A549 (cell line): ENCODE measurements at regions not wholly inside any gene's neighbourhood (a gene's known extent, or its start where the extent isn't known, plus 50 kb on each side); places are given as distances from the start of the nearest gene placed in this dataset.

ENCODE experiments used
- ATAC-seq, 2 experiments: fragments of 200-7000 bp in 1 of 2; fragments of >200 bp in 1 of 2; cut with Nextera tagmentation in 1 of 2; cut with Tn5 transposase in 1 of 2; 3 replicates each; pipeline versions ENCODE4 v1.8.0 to v1.9.1; 2018 to 2020; ENCODE audit warnings: mild to moderate bottlenecking in 1 of 2, moderate library complexity in 1 of 2
- CTCF ChIA-PET: fragments of 300-600 bp; sonication (Branson Sonifier 250); formaldehyde crosslinking; extraction: SDS; loops from one replicate; lab custom pipeline; 2021; ENCODE audit warnings: antibody characterized with exemption, inconsistent platforms; lab: Yijun Ruan, JAX
- POLR2A ChIA-PET: fragments of 350-600 bp; formaldehyde crosslinking; extraction: SDS; loops from one replicate; lab custom pipeline; 2021; ENCODE audit warnings: antibody characterized with exemption, inconsistent platforms; lab: Yijun Ruan, JAX
- DNase-seq, 2 experiments: peaks; one replicate each; pipeline versions ENCODE4 v3.0.0 to v3.0.0-alpha.2; 2011 to 2016; ENCODE audit warnings: low read depth in 1 of 2, low spot score in 1 of 2
- FAIRE-seq: peaks from 2 replicates; lab custom pipeline; 2011; peaks lifted over from hg19 to GRCh38; lab: Jason Lieb, UNC
- H3K27ac ChIP-seq, 2 experiments: fragments of >200 bp; sonication (Bioruptor Twin); formaldehyde crosslinking; 3 replicates each; pipeline ENCODE4 v1.5.1; 2016 to 2017
- H3K4me1 ChIP-seq: fragments of >200 bp; sonication (Bioruptor Twin); formaldehyde crosslinking; 3 replicates; pipeline ENCODE4 v1.6.1; 2016
- H3K4me2 ChIP-seq: fragments of >200 bp; sonication (Bioruptor Twin); formaldehyde crosslinking; 3 replicates; pipeline ENCODE4 v1.6.1; 2016
- H3K4me3 ChIP-seq: fragments of >200 bp; sonication (Bioruptor Twin); formaldehyde crosslinking; 3 replicates; pipeline ENCODE4 v1.5.1; 2016
- H3K9me3 ChIP-seq: fragments of >200 bp; sonication (Bioruptor Twin); formaldehyde crosslinking; 3 replicates; pipeline ENCODE4 v1.6.1; 2016
- CBX8 ChIP-seq: fragments of 200-600 bp; sonication (generic); IDR thresholded peaks from 2 replicates; pipeline ENCODE4 v1.6.1; 2016
- CEBPB ChIP-seq, 2 experiments: fragments of >200 bp in 1 of 2; sonication (Bioruptor Twin) in 1 of 2; formaldehyde crosslinking in 1 of 2; IDR thresholded peaks; 2 replicates each; pipeline ENCODE4 v1.6.1; 2012 to 2016
- CHD2 ChIP-seq: fragments of 150-350 bp; IDR thresholded peaks from 2 replicates; pipeline ENCODE4 v1.6.1; 2014; ENCODE audit warnings: low read length; ENCODE audit not compliant: partially characterized antibody
- CHD4 ChIP-seq: fragments of 200-600 bp; sonication (generic); IDR thresholded peaks from 2 replicates; pipeline ENCODE4 v1.6.1; 2016; ENCODE audit warnings: antibody characterized with exemption, mild to moderate bottlenecking, borderline replicate concordance
- EHMT2 ChIP-seq: fragments of 200-600 bp; sonication (generic); IDR thresholded peaks from 2 replicates; pipeline ENCODE4 v1.6.1; 2016; ENCODE audit warnings: antibody characterized with exemption, low read depth, mild to moderate bottlenecking, moderate library complexity
- EP300 ChIP-seq, 2 experiments: fragments of >200 bp; sonication (Bioruptor Twin); formaldehyde crosslinking; IDR thresholded peaks; 2 replicates in 1 of 2; 3 replicates in 1 of 2; pipeline ENCODE4 v1.6.1; 2016 to 2017
- ESRRA ChIP-seq: fragments of 150-350 bp; IDR thresholded peaks from 2 replicates; pipeline ENCODE4 v1.6.1; 2014; ENCODE audit warnings: mild to moderate bottlenecking, low read length, borderline replicate concordance
- GATA3 ChIP-seq: IDR thresholded peaks from 2 replicates; pipeline ENCODE4 v1.6.1; 2012; ENCODE audit warnings: borderline replicate concordance
- HOXB5 ChIP-seq: fragments of 250-450 bp; sonication (Bioruptor Pico); IDR thresholded peaks from 2 replicates; pipeline ENCODE4 v1.5.0; 2020; ENCODE audit warnings: mild to moderate bottlenecking, moderate library complexity
- JUN ChIP-seq, 2 experiments: fragments of >200 bp; sonication (Bioruptor Twin); formaldehyde crosslinking; IDR thresholded peaks; 2 replicates in 1 of 2; 3 replicates in 1 of 2; pipeline ENCODE4 v1.6.1; 2016 to 2017
- JUNB ChIP-seq: fragments of >200 bp; sonication (Bioruptor Twin); formaldehyde crosslinking; IDR thresholded peaks from 2 replicates; pipeline ENCODE4 v1.6.1; 2016
- KDM5A ChIP-seq: fragments of 200-600 bp; sonication (generic); IDR thresholded peaks from 2 replicates; pipeline ENCODE4 v1.6.1; 2016; ENCODE audit warnings: antibody characterized with exemption, mild to moderate bottlenecking
- MYC ChIP-seq: IDR thresholded peaks from 2 replicates; pipeline ENCODE4 v1.6.1; 2012; ENCODE audit warnings: mild to moderate bottlenecking, inconsistent platforms, low read length, improper control_type of control experiment, borderline replicate concordance
- PHF8 ChIP-seq: fragments of 200-600 bp; sonication (generic); IDR thresholded peaks from 2 replicates; pipeline ENCODE4 v1.6.1; 2016; ENCODE audit warnings: low read depth, mild to moderate bottlenecking, antibody characterized with exemption, moderate library complexity, borderline replicate concordance
- RAD21 ChIP-seq, 2 experiments: fragments of >200 bp in 1 of 2; sonication (Bioruptor Twin) in 1 of 2; formaldehyde crosslinking in 1 of 2; IDR thresholded peaks in 1 of 2; conservative IDR thresholded peaks in 1 of 2; 2 replicates in 1 of 2; 3 replicates in 1 of 2; pipeline ENCODE4 v1.6.1; 2012 to 2018; ENCODE audit warnings: inconsistent platforms in 1 of 2
- RCOR1 ChIP-seq: fragments of 150-350 bp; IDR thresholded peaks from 2 replicates; pipeline ENCODE4 v1.6.1; 2014; ENCODE audit warnings: antibody characterized with exemption, low read length, low read depth
- SMC3 ChIP-seq: fragments of >200 bp; sonication (Bioruptor Twin); formaldehyde crosslinking; IDR thresholded peaks from 3 replicates; pipeline ENCODE4 v1.6.1; 2018; ENCODE audit warnings: inconsistent platforms
- TFCP2L1 ChIP-seq: fragments of 250-450 bp; sonication (Bioruptor Pico); IDR thresholded peaks from 2 replicates; pipeline ENCODE4 v1.5.0; 2021; ENCODE audit warnings: mild to moderate bottlenecking
- TP53 ChIP-seq: fragments of 250-450 bp; sonication (Bioruptor Pico); IDR thresholded peaks from 2 replicates; pipeline ENCODE4 v1.5.0; 2021; ENCODE audit warnings: mild to moderate bottlenecking, moderate library complexity
- USF2 ChIP-seq: fragments of 450-650 bp; IDR thresholded peaks from 2 replicates; pipeline ENCODE4 v1.6.1; 2014; ENCODE audit warnings: antibody characterized with exemption
- ZC3H11A ChIP-seq: fragments of 450-650 bp; IDR thresholded peaks from 2 replicates; pipeline ENCODE4 v1.6.1; 2014; ENCODE audit warnings: antibody characterized with exemption, mild to moderate bottlenecking
- WGBS: methylation state at CpG from one replicate; pipeline ENCODE4 v1.1.6; 2017; ENCODE audit errors: missing lambda C conversion rate; 5-methylcytosine and 5-hydroxymethylcytosine counted together
- TF ChIP-seq, protein P1 (sequence below): IDR thresholded peaks from 2 replicates; pipeline ENCODE4 v1.6.1; 2012; ENCODE audit warnings: low read depth, borderline replicate concordance
- TF ChIP-seq, protein P2 (sequence below): fragments of 200-600 bp; sonication (generic); IDR thresholded peaks from 2 replicates; pipeline ENCODE4 v1.6.1; 2016; ENCODE audit warnings: antibody characterized with exemption, mild to moderate bottlenecking, moderate library complexity

DNA sequence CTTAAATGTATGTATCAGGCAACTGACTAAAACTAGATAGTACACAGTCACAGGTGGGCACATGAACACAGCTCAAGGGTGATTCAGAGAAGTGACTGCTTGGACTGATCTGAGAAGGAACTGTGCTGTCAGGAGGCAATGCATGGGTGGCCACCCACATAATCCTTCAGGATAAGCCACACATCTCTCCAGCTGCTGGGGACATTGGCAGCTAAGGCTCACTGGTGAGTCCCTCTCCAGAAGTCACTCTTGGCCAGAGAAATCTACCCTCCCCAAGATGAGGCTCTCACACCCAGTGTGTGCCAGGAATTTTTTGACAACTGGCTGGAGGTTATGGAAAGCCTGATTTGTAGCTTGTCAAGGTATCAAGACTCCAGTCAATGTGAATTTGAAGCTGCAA, 302.4 kb upstream of the NEBL start:
- Histone ChIP-seq H3K4me1 (peaks cover 13% of the 10 kb centered on the region), H3K27ac (no peak overlapping the region), H3K4me2 (no peak overlapping the region), H3K4me3 (no peak overlapping the region), H3K9me3 (peaks cover 19% of the 10 kb centered on the region)
- TF ChIP-seq, protein P1, sequence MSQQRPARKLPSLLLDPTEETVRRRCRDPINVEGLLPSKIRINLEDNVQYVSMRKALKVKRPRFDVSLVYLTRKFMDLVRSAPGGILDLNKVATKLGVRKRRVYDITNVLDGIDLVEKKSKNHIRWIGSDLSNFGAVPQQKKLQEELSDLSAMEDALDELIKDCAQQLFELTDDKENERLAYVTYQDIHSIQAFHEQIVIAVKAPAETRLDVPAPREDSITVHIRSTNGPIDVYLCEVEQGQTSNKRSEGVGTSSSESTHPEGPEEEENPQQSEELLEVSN: no peak
- TF ChIP-seq TFCP2L1: no peak
- TF ChIP-seq ESRRA: no peak
- TF ChIP-seq CHD4: no peak
- no peak for TF ChIP-seq SMC3
- TF ChIP-seq MYC: no peak
- no peak for TF ChIP-seq TP53
- no peak for TF ChIP-seq HOXB5 (CRISPR knock-in tag)
- no peak for TF ChIP-seq ZC3H11A
- TF ChIP-seq, protein P2, sequence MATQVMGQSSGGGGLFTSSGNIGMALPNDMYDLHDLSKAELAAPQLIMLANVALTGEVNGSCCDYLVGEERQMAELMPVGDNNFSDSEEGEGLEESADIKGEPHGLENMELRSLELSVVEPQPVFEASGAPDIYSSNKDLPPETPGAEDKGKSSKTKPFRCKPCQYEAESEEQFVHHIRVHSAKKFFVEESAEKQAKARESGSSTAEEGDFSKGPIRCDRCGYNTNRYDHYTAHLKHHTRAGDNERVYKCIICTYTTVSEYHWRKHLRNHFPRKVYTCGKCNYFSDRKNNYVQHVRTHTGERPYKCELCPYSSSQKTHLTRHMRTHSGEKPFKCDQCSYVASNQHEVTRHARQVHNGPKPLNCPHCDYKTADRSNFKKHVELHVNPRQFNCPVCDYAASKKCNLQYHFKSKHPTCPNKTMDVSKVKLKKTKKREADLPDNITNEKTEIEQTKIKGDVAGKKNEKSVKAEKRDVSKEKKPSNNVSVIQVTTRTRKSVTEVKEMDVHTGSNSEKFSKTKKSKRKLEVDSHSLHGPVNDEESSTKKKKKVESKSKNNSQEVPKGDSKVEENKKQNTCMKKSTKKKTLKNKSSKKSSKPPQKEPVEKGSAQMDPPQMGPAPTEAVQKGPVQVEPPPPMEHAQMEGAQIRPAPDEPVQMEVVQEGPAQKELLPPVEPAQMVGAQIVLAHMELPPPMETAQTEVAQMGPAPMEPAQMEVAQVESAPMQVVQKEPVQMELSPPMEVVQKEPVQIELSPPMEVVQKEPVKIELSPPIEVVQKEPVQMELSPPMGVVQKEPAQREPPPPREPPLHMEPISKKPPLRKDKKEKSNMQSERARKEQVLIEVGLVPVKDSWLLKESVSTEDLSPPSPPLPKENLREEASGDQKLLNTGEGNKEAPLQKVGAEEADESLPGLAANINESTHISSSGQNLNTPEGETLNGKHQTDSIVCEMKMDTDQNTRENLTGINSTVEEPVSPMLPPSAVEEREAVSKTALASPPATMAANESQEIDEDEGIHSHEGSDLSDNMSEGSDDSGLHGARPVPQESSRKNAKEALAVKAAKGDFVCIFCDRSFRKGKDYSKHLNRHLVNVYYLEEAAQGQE: no peak
- no peak for TF ChIP-seq PHF8
- no peak for TF ChIP-seq CBX8
- TF ChIP-seq CEBPB (IDR thresholded peaks at IDR 0.05): no peak
- no peak for TF ChIP-seq JUN (IDR thresholded peaks at IDR 0.05)
- TF ChIP-seq RAD21 (conservative IDR thresholded peaks at IDR 0.05 in 1 of 2, IDR thresholded peaks at IDR 0.05 in 1 of 2): no peak
- no peak for TF ChIP-seq RCOR1
- no peak for TF ChIP-seq EP300 (IDR thresholded peaks at IDR 0.05)
- TF ChIP-seq JUNB: no peak
- CTCF ChIA-PET: interaction anchor here (1.6 kb wide), 1 partner anchor 28 kb away, joined by 6 read pairs; no protein-coding TSS in a partner anchor
- DNase-seq (no peak), ATAC-seq (no peak), FAIRE-seq (no peak)
- POLR2A ChIA-PET: no interaction called here

GRCh38 chr10:21197838-21198237, 300.7 kb upstream of the NEBL start:
- peaks cover 26% of the 10 kb centered on the region for H3K4me1 ChIP-seq
- no peak overlapping the region for H3K4me3 ChIP-seq
- no peak overlapping the region for H3K4me2 ChIP-seq
- TF ChIP-seq KDM5A (peak; percentile 67; the same call in 1 of the 2 replicates), CHD2 (no peak), USF2 (no peak), GATA3 (no peak), EHMT2 (no peak)
- TF ChIP-seq, all 56 proteins: peak for 1
- DNase-seq (no peak), FAIRE-seq (no peak), ATAC-seq (no peak)
- Histone ChIP-seq H3K27ac (no peak overlapping the region), H3K9me3 (peaks cover 19% of the 10 kb centered on the region)
- WGBS: 44% methylated on average over 3 of the region's 3 CpGs
- ChIA-PET CTCF (interaction anchor here (1.5 kb wide), 1 partner anchor 72 kb away, joined by 7 read pairs; no protein-coding TSS in a partner anchor), POLR2A (no interaction called here)
